AG09319 (cell line): ENCODE measurements at regions not wholly inside any gene's neighbourhood (a gene's known extent, or its start where the extent isn't known, plus 50 kb on each side); places are given as distances from the start of the nearest gene placed in this dataset.

Experiments
- DNase-seq: peaks from one replicate; pipeline ENCODE4 v3.0.0-alpha.2; 2010; ENCODE audit warnings: low read depth; ENCODE audit errors: extremely low read depth
- TF ChIP-seq, protein P1 (sequence below): IDR thresholded peaks from 2 replicates; pipeline ENCODE4 v1.5.1; 2011; ENCODE audit warnings: low read depth, mild to moderate bottlenecking, inconsistent platforms, low read length, moderate library complexity

DNA sequence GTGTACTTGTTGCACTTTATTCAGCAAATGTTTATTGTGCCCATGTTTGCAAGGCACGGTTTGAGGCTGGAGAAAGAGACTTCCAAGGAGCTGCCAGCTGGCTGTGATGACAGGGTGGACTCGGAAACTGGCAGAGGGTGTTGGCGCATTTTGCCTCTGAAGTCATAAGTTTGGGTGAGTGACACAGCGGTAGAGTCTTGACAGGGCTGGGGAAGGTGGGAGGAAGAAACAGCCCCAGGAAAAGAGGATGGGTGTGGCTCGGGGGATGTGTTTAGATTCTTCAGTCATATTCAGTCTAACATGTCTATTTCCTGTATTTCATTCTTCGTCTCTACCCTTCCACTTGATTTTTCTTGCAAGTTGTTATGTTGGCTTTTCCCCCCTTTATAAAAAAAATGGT, 77.0 kb upstream of the STOX2 start:
- DNase-seq: no peak
- TF ChIP-seq, protein P1, sequence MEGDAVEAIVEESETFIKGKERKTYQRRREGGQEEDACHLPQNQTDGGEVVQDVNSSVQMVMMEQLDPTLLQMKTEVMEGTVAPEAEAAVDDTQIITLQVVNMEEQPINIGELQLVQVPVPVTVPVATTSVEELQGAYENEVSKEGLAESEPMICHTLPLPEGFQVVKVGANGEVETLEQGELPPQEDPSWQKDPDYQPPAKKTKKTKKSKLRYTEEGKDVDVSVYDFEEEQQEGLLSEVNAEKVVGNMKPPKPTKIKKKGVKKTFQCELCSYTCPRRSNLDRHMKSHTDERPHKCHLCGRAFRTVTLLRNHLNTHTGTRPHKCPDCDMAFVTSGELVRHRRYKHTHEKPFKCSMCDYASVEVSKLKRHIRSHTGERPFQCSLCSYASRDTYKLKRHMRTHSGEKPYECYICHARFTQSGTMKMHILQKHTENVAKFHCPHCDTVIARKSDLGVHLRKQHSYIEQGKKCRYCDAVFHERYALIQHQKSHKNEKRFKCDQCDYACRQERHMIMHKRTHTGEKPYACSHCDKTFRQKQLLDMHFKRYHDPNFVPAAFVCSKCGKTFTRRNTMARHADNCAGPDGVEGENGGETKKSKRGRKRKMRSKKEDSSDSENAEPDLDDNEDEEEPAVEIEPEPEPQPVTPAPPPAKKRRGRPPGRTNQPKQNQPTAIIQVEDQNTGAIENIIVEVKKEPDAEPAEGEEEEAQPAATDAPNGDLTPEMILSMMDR: no peak

DNA sequence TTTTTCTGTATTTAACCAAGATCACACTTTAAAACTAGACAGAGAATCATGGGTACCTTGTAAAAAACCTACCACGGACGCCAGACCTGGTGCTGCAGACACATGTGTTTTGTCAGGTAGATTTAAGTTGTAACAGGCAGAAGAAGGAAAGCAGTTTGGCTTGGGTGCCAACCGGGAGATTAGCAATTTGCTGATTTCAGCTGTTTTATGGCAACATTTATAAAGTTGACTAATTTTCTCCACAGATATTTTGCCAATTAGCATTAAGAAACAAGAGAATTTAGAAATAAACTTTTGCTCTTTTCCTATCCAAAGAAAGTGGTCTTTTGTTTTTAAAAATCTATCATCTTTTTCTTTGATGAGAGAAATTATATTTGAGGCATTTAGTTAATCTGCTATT, 76.3 kb upstream of the STOX2 start:
- TF ChIP-seq, protein P1: no peak
- DNase-seq: no peak

DNA sequence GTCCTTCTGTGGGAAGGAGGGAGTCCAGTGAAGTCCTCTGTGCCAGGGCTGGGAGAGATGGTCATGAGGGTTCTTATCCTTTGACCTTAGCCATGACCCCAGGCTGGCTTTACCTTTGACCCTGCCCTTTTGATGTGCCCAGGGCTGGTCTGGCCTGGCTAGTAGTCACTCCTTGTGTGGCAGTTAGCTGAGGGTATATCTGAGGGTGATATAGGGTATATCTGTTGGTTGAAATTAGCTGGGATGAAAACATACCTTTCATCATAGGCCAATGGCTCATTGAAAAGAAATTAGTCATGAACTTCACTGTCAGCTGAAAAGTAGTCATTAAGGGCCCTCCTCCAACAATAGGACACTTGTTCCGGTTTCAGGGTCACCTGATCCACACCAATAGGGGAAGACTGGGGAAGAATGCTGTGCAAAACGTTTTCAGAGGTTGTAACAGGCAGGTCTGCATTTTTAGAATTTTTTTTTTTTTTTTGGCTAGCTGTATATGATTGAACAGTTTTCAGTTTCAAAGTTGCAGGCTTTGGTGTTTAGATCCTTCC, 74.6 kb upstream of the STOX2 start:
- TF ChIP-seq, protein P1: no peak
- no peak for DNase-seq

DNA sequence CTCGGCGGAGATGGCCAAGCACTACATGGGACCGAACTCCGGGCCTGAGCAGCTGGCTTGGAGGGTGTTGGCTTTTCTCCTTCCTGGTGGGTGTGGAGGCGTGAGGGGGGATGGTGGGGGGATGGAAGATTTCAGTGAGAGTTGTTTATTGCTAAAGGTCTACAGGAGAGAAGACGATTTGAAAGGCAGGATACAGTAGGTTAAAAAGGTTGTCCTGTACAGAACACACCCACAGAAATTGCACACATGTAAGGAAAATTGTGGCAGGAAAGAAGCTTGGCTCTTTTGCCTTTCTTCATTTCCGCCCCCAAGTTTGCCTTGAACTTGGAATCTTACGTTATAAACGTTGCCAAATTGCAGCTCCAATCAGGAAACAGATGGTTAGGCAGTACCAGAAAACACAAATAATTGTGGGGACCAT, 74.1 kb upstream of the STOX2 start:
- TF ChIP-seq, protein P1: no peak
- DNase-seq: no peak

DNA sequence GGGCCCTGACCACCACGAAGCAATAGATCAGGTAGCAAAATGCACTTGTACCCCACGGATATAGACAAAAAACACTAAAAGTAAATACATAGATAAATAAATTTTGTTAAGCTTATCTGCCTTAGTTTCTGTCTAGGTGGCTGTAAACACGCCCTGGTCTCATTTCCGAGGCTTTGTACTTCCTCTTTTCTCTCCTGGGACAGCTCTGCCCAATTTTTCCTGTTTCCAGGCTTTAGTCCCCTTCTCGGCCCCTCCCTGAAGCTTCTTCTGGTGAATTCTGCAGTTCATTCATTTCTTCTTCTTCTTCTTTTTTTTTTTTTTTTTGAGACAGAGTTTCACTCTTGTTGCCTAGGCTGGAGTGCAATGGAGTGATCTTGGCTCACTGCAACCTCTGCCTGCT, 73.4 kb upstream of the STOX2 start:
- no peak for DNase-seq
- TF ChIP-seq, protein P1: no peak

DNA sequence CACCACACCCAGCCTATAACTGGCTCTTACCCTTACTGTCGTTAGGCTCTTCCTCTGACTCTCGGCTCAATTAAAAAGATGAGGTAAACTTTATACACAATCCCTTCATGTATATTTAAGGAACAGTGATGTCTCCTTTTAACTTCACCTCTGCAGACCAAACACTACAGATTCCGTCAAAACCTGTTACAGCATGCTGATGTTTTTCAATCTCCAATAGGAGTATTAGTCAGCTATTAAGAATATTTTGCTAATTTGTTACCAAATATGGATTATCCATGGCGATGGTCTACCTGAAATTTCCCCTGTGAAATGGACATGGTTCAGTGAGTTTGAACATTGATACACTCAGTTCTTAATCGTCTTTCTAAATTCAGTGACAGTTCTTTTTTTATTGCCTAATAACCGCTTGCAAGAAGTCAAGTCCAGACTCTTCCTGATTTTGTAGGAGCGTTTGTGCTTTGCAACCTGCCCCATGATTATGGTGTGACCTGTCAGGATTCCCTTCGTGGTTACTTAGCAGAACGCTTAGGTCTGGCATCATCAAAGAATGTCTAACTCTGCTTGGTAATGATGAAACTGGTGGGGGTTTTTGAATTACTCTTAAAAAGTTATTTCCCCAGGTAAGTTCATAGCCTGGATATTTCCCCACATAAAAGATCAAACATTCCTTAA, 72.2 kb upstream of the STOX2 start:
- DNase-seq: no peak
- TF ChIP-seq, protein P1: no peak

DNA sequence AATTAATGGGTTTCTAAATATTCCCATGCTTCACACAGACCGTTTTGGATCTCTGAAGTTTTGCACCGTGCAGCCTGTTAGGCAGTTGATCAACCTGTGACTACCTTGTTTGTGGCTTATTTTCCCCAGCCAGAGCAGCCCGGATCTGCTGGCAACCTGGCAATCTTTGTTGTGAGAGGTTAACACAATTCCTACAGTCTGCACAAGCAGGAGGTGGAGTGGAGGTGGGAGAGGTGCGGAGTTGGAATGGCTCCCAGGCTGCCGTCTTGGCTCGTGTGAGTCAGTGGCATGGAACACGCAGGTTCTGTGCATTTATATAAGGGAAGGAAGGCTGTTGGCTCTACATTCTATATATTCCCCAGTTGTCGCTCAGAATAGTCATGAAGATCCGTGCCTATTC, 70.9 kb upstream of the STOX2 start:
- no peak for DNase-seq
- TF ChIP-seq, protein P1: no peak
